GM19467 (cell line): ENCODE measurements at regions not wholly inside any gene's neighbourhood (a gene's known extent, or its start where the extent isn't known, plus 50 kb on each side); places are given as distances from the start of the nearest gene placed in this dataset.

ENCODE experiments used
- ATAC-seq: cut with Tn5 transposase; IDR thresholded peaks from one replicate; pipeline ENCODE4 v1.9.1; 2021; ENCODE audit warnings: mild to moderate bottlenecking, moderate library complexity; ENCODE audit not compliant: unreplicated experiment

DNA sequence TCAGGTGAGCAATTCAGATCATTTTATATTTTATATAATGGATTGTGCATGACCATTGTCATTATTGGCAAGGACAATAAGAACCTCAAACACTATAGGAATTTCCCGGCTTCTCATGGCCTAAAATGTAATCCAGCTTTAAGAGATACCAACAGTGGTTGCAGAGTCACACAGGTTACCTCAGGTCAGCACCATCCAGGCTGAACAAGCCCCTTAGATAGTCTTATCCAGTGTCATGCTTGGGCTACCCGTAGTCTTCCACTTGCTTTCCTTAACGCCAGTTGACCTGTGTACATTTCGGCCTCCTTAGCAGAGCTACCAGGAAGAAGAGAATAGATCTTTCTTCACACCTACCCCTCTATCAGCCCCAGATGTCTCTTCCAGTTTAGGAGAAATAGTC, 293.3 kb upstream of the SYT4 start:
- no peak for ATAC-seq

DNA sequence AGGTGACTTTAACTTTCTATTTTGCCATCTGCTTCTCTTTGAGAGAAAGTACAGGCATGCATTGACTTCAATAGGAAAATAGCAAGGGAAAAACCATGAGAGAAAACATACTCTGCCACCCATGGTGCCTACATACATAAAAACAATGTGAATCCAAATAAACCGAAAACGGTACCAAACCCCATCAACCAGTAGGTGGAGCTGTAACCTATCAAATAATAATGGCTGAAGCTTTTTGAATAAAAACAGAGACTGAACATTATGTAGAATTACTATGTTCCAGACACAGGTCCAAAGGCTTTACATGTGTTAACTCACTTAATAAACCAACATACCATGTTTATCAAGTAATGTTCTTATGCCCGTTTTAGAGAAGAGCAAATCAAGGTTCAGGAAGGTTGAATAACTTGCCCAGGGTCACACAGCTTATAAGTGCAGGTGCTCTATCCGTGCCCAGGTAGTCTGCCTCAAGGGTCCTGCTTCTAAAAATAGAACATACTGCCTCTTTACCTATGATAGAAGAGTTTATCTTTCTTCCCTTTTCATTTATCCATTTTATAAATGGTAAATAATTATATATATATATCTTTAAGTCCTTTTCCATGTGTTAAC, 293.9 kb upstream of the SYT4 start:
- ATAC-seq: peak; percentile 66

DNA sequence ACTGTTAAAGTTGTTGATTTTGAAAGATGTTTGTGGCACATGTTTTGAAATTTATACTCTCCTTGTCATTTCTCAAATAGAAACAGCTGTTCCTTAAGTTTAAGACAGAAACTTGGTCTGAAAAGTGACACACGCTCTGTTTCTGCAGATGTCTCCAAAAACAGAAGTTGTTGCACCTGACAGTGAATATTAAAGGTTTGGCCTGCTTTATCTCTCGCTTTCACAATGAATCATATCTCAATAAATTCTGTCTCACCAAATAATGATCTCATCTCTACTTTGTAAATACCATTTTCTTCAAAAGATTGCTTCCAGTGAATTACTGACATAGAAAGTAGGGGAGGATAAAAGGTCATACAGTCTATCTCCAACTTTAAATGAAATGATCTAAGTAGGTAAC, 294.9 kb upstream of the SYT4 start:
- ATAC-seq: no peak

DNA sequence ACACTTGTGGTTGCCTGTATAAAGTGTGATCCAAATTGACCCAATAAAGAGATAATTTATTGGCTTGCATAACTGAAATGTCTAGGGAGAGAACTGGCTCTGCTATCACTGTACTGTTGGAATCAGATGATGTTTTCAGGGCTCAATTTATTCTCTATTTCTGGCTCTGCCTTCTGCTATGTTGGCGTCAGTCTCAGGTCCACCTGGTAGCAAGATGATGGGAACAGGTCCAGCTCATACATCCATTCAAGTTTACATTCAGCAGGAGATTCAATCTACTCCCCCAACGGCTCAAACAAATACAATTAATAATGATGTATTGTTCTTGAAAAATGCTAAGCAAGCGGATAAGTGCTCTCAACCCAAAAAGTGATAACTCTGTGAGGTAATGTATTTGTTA, 297.7 kb upstream of the SYT4 start:
- no peak for ATAC-seq

DNA sequence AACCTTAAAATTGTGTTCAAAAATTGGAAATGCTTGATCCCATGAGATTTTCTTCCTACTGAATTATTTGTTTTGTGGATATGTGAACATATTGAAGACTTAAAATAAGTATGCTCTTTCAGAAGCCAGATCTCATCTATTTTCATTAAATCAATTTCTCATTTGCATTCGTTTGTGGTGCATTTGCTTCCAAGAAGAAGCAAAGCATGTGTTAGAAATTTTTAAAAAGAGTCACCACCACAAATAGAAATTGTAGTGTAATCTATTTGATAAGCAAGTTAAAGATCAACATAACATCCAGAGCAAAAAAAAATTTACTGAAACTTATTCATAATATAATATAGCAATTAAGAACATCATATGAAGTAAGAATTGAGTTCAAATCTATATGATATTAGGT, 300.9 kb upstream of the SYT4 start:
- no peak for ATAC-seq

DNA sequence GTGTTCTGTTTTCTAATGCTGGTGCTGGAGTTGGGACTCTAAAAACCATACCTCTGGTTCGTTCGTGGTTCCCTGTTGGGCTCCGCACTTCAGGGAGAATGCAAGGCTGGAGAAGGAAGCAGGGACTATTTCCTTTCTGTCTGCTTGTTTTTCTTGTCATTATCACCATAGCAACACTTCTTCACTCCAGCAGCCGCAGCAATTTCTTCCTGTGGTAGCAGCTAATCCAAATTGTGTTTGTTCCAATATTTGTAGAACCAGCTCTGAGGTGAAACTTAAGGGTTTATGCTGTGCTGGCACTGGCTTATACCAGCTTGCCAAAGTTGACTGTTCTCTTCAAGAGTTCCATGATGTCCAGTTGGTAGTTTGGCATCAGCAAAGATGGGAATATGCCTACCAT, 301.4 kb upstream of the SYT4 start:
- no peak for ATAC-seq

DNA sequence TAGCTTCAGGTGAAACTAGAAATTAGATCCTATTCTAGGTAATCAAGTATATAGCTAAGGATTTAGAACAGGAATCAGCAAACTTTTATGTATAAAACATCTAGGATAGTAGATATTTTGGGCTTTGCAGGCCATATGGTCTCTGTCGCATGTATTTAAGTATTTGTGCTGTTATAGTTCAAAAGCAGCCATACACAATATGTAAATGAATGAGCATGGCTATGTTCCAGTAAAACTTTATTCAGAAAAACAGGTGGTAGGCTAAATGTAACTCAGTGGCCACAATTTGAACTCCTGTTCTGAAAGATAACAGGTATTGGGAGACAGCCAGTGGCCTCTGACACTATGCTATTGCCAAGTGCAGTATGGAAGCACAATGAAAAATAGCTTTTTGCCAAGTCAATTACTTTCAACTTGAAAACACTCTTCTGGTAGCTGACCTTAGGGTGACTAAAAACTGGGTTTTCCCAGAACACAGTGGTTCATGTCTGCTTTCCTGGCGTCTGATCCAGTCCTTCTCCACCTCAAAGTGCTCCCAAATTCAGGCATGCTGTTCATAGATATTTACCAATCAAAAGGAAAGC, 304.7 kb upstream of the SYT4 start:
- no peak for ATAC-seq

DNA sequence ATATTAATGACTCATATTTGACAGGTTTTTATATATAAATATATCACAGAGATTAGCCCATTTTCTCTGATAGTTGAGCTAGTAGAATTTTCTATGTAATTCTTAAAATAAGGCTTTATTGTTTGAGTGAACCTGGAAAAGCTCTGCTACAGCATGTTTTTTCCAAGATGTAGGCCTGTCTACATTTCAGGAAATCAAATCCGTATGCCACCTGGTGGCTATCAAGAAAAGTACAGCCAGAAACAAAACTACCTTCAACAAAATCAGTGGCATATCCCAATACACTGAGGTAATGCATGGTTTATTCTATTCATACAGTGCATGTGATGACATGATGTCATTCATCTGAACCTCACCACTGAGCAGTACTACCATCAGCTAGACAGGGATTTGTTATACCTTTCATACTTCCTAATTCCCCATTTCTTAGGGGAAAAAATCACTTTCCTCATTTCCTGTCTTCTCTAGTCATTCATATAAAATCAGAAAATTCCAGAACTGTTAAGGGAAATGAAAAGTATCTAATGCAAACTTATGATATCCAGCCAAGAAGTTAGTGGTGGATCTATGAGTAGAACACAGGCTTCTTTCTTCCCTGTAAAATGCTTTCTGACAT, 310.4 kb upstream of the SYT4 start:
- peak; percentile 58 for ATAC-seq

DNA sequence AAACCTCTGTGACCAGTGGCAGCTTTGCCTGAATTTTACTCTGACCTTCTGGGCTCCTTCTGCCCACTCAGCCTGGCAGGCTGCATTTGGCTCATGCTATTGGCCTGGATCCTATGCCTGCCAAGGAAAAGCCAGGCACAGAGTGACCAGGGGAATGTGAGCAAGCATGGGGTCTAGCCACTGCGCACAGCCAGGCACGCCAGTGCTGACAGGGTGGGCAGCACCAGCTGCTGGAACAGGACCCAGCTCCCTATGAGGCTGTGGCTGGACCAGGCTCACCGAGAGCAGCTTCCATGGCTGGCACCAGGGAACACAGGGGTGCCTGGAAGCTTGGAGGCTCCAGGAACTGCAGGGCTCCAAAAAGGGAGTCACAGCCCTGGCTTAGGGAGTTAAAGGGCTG, 311.5 kb upstream of the SYT4 start:
- no peak for ATAC-seq

DNA sequence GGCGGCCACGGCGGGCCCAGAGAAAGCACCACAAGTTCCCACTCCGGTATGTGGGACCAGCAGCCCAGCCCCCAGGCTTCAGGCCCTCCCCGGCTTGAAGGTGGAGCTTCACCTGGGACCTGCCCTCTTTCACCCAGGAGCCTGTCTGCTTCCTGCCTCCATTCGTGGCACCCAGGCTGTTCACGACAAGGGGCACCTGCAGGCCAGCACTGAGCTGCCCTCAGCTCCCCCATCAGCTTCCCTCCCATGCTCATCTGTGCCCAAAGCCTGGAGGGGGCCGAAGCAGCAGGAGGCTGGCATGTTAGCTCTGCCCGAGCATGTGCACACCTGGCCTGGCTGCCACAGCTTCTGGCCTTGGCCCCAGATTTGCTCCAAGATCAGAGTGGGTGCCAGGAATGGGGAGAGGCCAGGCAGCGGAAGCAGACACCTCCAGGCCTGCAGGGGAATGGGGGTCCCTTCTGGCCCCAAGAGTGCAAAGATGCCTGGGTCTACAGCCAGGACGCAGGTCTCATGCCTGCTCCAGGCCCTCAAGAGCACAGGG, 312.4 kb upstream of the SYT4 start:
- no peak for ATAC-seq

DNA sequence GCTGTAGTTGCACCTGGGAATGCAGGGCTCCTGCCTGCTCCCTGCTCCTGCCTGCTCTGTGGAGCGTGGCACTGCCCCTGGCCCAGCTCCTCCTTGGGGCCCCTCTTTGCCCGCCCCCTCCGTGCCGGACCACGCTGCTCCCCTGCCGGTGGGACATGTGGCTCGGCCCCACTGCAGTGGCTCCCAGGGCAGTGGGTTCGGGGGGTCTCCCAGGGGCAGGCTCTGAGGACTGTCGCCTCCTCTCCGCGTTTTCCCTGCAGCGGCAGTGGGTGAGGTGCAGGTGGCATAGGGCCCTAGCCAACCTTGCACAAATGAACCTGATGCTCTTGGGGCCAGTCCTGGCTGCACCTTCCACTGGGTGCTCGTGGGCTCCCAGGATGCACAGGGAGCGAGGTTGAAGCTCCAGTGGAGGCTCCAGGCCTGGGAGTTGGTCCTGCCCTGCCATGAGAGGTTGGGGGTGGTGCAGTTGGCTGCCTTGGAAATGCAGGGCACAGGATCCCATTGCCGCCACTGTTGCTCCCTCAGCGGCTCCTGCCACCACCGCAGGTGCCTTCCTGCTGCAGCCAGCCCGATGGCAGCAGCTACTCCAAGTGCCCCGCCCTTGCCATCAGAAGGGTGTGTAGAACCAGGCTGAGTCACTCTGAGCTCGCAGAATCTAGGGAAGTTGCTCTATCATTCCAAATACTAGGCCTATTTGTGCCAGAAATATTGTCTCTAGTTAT, 313.1 kb upstream of the SYT4 start:
- ATAC-seq: no peak

DNA sequence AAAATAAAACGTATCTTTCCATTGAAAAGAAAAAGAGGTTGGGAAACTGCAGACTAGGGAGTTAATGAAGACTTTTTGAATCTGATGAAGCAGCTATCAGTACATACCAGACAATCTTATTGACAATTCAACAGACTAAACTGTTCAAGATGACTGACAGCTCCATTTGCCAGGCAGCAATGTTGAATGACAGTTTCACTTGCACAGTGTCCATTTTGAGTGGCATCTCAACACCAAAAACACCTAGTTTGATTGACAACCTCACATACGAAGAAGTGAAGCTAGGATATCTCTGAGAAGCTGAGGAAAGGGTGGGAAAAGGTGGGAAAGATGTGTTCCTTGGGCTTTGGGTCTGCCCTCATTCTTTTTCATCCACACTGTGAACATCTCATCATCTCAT, 315.0 kb upstream of the SYT4 start:
- ATAC-seq: no peak

DNA sequence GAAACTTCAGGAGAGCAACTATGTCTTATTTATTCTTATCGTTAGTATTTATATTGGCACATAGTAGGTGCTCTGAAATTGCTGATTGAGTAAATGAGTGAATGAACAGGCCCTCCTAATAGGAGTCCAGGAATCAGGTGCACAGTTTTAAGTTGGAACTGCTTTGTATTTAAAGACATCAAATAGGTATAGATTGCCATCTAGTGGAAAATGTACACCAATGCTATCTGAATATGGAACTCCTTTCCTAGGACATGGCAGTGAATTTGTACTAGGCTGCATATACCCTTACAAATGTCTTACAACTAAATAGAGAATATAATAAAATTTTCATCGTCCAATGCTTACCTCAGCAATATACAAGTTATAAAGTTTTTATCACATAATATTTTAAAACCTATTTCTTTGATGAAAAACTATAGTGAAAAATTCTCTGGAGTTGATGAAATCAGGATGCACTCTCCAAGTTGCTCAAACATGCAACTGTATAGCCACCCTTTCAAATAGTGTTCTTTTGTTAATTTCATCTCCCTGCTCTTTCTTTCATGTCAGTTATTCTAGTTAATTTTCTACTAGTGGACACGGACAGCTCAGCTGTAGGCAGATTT, 318.9 kb upstream of the SYT4 start:
- peak; percentile 84 for ATAC-seq

DNA sequence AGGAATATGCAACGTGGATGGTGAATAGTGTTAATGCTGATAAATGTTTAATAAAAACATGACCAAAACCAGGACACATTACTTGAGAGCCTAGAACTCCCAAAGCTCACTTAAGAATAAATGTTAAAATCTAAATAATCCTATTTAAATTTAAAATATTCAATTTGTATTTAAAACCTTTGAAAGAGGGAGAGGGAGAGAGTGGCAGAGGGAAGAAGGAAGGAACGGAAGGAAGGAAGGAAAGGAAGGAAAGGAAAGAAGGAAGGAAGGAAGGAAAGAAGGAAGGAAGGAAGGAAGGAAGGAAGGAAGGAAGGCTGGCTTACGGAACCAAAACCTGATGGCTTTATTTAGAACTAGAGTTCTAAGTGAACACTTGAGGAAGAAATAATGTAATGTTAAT, 324.1 kb upstream of the SYT4 start:
- ATAC-seq: no peak

DNA sequence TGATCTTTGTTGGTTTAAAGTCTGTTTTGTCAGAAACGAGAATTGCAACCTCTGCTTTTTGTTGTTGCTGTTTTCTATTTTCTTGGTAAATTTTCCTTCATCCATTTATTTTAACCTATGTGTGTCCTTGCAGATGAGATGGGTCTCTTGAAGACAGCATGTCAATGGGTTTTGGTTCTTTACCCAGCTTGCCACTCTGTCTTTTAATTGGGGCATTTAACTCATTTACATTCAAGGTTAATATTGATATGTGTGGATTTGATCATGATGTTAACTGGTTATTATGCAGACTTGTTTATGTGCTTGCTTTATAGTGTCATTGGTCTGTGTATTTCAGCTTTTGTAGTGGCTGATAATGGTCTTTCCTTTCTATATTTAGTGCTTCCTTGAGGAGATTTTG, 327.9 kb upstream of the SYT4 start:
- no peak for ATAC-seq

DNA sequence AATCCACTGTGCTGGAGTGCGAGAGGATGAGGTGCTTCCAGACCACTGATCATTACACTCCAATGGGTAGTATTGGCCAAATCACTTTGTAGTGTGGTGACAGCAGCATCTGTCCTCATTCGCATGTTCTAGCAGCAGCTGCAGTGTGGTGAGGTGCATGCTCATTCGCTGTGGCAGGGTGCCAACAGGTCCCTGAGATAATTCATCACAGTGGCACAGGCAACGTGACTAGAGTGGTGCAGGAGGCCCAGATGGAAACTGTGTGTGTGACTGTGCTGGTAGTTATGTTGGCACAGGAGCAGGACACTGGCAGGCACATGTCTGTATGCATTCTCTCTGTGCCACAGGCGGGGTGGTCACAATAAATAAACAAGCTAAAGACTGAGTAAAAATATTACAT, 329.5 kb upstream of the SYT4 start:
- no peak for ATAC-seq

DNA sequence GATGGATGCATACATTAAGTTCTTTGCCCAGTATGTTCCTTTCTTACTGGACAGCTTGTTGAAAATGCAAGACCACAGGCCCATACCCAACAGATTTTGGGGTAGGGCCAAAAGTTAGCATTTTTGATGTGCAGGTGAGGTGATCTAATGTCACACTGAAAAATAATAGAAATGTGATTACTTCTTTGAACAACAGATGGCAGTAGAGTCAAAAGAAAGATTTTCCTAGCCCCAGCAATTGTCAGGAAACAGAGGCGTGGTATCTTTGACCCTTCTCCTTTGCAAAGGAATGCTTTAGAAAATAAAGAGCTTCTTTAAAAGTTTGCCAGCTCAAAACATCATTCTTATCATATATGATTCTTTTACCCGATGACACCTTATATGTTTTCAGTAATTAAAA, 343.6 kb upstream of the SYT4 start:
- ATAC-seq: no peak

DNA sequence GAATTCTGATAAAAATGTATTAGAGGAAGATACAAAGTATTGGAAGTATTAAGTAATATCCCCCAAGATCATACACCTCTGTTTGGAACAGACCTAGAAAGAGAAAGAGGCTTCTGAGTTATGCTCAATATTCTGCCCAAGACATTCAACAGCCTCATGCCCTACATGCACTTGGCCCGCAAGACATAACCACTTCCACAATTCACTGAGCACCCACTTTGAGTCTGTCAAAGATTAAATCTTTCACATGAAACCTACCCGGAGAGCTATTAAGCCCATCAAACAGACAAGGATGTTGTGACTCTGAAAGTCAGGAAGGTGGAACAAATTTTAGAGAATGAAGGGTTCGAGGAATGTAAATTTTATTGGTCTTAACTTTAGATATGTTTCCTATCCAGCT, 344.7 kb upstream of the SYT4 start:
- ATAC-seq: no peak

DNA sequence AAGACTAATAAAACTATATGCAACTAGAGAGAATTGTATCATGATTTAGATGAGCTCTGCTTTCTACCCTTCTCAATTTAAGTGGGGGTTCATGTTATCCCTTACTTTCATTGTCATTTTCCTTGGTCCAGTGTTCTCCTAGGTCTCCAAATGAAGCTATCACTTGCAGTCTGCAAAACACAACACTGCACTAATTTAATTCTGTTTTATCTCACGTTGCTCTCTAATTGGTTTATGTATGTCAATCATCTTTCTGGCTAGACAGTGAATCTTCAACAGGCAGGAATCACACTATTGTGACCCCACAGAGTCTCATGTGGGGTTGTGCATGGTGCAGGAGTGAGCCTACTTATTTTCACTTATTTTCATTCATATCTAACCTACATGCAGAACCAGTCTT, 348.3 kb upstream of the SYT4 start:
- no peak for ATAC-seq

DNA sequence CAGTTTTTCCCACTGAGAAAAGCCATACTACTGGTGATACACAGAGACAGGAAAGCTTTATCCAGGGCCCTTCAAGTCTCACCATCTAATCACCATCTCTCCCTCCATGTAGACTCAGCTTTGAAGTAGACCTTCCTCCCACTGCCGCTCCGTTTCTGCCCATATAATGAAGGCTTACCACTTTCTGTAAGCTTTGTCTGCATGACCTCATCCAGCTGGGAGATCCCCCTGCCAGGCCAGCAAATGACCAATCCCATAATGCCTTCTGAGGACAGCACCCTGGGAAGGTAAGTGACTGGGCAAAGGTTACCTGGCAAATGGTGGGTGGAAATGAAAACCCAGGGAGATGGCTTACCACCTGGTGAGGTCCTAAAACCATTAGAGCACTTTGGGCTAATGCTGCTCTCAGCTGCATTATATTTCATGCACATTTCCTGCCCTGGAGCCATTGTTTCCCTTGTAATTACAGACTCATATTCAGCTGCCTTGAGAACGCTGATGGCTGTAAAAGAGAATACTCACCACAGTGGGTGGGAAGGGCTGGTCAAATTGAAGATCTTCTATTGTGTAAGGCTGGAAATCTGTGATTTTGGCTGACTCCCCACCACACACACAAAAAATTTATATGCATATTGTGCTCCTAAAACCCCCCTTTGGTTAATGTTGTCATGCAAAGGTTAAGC, 350.7 kb upstream of the SYT4 start:
- no peak for ATAC-seq

DNA sequence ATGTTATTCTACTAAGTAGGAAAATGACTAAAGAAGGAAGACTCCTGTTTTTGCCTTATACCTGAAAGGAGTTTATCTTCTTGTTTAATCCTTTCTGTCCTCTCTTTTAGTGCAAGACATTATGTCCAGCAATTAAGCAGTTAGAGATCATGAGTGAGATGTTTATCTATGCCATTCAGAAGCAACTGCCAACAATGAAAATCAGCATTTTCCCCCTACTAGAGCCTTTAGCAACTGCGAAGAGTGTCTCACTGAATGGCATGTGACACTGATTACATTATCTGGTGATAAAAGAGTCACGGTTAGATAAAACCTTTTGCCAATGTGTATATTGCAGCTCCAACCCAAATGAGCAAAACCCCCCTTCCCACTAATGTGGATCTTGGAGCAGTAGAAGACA, 357.7 kb upstream of the SYT4 start:
- ATAC-seq: no peak
